Superior temporal gyrus (tissue), 1 donor: ENCODE measurements at regions not wholly inside any gene's neighbourhood (a gene's known extent, or its start where the extent isn't known, plus 50 kb on each side); places are given as distances from the start of the nearest gene placed in this dataset.

Source experiments
- DNase-seq: peaks from one replicate; pipeline ENCODE4 v3.0.0-alpha.2; 2016; ENCODE audit errors: extremely low spot score

DNA sequence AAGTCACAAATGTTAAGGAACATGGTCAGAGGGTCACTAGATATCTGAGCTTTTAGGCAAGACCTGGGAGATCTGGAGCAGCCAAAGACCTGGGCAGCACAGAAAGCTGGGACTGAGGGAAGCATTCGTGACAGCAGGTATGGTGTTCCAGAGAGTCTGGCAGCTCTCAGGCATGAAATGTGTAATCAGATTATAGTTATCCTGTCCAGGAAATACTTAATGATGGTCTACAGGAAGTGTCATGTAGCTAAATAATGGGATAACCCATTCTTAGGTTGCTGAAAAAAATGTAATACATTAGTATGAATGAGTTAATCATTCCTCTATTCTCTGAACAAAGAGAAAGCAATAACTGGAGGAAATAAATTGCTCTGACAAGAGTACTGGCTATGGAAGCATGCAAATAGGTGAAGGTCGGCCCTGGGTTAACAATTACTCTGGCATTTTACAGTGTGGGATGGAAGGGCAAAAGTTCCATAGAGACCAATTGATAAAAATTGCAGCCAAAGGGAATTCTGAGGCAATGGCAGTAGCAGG, 740.5 kb downstream of the CBLN4 start:
- DNase-seq = no peak

GRCh38 chr20:55258559-55258958, 746.8 kb downstream of the CBLN4 start:
- DNase-seq = no peak

- DNase-seq = no peak
Measured at GRCh38 chr20:55255016-55255415, 750.3 kb downstream of the CBLN4 start.

DNA sequence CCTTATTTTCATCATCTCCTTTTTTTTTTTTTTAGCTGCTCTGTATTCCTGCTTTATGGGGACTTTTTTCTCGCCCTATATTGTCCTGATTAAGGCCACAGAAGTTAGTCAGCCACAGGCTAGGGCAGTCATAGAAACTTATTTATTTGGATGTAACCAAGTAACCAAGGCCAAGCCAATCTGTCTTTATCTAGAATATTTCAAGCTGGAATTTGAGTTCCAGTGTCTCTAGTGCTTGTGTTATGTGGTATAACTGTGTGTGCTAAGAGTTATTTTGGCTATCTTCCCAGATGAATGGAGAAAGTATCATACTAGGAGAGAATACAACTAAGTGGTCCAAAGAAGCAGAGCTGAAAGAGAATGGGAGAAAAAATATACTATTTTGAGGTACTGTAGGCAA, 751.5 kb downstream of the CBLN4 start:
- DNase-seq = no peak

- no peak for DNase-seq
Measured at GRCh38 chr20:55252521-55252920, 752.8 kb downstream of the CBLN4 start.

GRCh38 chr20:55251170-55251569, 754.1 kb downstream of the CBLN4 start:
- DNase-seq = no peak

DNA sequence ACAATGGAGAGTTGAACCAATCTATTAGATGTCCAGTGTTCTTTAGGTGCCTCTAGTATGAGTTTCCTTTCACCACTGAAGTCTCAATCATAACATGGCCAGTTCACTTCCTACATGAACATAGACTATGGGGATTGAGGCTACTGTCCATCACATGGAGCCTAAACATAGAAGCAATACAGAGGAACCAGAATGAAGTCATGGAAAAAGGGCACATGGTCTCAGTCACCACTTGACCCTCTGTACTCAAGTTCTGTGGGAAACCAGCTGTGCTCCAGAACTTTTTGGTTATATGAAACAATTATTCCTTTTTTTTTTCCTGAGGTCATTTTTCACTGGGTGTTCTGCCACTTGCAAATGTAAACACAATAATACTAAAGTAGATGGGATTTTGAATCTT, 762.5 kb downstream of the CBLN4 start:
- DNase-seq = no peak

- DNase-seq = no peak
Measured at GRCh38 chr20:55239269-55239668, 763.9 kb downstream of the DOK5 start.

- DNase-seq = no peak
Measured at GRCh38 chr20:55232647-55233046, 757.3 kb downstream of the DOK5 start.

- DNase-seq = no peak
Measured at GRCh38 chr20:55229451-55229850, 754.1 kb downstream of the DOK5 start.

DNA sequence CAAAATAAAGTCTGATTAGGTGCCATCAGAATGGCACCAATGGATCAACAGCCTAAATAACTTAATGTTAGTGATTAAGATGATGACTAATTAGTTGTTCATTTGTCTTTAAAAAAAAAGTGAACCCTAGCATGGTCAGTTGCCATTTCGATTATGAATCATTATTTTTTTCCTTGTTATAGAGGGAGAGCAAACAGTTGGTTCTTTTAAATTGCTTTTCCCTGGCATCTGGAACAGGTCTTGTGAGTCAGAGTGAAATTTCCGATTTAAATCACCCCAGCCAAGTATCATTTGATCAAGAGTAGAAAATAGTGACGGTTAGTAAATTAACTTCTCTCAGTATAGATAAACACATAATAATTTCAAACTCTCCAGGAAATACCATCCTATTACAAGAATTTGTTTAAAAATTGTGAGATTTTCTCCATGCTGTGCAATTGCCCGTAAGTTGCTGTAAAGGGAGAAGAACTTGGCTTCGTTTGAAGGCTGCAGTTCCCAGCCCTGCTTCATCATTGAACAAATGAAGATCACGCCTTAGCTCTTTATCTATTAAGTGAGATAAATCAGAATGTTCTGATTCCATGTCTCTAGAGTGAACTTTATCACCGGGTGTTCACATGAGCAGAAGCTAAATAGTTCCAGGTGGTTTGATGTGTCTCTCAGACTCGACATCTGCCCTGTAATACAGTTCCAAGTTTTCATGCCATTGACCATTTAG, 741.3 kb downstream of the DOK5 start:
- DNase-seq = no peak

- no peak for DNase-seq
Measured at GRCh38 chr20:55213653-55214052, 738.3 kb downstream of the DOK5 start.

DNA sequence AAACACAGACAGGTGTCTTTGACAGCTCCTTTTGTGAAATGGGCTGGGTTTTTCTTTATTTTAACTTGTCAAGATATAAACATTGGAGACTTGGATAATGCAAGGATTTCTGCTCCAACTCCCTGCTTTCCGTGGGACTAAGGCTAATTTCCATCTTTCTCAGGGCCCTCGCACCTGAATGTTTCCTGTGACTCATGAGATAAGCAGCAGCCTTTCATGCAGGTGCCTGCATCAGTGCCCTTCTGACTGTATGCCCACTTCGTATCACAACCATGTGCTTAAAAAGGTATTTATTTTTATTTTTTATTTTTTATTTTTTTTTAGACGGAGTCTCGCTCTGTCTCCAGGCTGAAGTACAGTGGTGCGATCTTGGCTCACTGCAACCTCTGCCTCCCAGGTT, 736.1 kb downstream of the DOK5 start:
- DNase-seq = no peak

GRCh38 chr20:55205665-55206064, 730.3 kb downstream of the DOK5 start:
- DNase-seq = no peak

- no peak for DNase-seq
Measured at GRCh38 chr20:55200317-55200716, 724.9 kb downstream of the DOK5 start.

DNA sequence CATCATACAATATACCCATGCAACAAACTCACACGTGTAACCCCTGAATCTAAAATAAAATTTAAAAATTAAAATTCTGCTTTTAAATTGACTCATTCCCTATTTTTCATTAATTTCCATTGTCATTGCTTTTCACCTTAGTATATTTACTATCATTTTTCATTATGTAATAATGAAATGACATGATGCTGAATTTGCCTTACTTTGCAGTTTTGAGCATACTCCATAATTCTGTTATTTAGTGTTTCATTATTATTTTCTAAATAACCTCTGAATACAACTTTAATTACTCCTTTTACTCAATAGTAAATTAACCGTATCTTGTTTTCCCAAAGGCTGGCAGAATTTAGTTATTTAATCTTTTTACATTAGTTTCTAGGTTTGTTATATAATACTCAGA, 719.6 kb downstream of the DOK5 start:
- no peak for DNase-seq

GRCh38 chr20:55186228-55186627, 710.8 kb downstream of the DOK5 start:
- DNase-seq = no peak

DNA sequence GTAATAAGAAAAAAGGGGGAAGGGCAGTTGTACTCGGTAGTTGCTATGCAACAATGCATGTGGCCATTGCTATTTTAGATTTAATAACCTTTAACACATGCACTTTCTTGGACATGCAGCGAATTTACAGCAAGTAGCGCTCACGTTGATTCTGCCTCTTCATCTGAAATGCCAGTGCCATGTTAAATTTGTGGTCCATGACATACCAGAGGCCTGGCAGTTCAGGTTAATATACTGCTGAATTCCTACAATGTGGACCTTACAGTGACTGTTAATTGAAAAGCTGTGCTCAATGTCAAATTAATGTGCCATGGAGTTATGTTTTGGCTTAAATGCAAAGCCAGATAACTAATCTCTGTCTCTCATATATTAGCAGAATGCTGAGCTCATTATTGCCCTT, 699.7 kb downstream of the DOK5 start:
- no peak for DNase-seq

DNA sequence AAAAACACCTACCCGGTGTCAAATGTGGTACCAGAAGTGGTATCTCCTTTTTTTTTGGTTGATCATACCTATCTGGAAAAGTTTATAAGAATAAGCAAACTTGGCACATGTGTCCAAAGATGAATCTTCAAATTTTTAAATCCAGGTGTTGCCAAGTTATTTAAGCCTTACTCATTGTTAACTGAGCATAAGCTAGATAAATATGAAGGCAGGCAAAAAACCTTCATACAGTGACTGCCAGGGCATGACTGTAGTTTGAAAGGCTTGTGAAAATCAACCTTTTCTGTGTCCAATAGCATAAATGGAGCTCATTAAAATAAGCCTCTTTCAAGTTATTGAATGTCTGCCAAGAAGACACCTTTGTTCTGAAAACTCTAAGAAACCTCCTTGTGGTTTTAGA, 699.2 kb downstream of the DOK5 start:
- no peak for DNase-seq

GRCh38 chr20:55174172-55174571, 698.8 kb downstream of the DOK5 start:
- DNase-seq = no peak

DNA sequence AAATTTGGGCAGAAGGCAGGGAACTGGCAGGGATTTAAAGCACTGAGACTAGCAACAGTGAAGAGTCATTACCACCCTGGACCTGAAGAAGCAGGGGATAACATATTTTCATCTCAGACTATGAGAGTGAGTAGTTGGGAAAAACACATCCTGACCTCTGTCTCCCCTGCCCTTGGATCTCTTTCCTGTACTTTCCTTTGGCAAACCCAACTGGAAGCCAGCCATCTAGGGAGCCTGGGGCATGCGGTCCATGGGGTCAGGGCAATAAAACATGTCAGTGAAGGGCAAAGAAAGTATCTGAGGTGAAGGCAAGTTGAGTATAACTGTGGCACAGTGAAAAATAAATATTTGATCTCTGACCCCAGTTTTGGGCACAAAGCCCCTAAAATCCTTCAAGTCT, 698.2 kb downstream of the DOK5 start:
- DNase-seq = no peak

DNA sequence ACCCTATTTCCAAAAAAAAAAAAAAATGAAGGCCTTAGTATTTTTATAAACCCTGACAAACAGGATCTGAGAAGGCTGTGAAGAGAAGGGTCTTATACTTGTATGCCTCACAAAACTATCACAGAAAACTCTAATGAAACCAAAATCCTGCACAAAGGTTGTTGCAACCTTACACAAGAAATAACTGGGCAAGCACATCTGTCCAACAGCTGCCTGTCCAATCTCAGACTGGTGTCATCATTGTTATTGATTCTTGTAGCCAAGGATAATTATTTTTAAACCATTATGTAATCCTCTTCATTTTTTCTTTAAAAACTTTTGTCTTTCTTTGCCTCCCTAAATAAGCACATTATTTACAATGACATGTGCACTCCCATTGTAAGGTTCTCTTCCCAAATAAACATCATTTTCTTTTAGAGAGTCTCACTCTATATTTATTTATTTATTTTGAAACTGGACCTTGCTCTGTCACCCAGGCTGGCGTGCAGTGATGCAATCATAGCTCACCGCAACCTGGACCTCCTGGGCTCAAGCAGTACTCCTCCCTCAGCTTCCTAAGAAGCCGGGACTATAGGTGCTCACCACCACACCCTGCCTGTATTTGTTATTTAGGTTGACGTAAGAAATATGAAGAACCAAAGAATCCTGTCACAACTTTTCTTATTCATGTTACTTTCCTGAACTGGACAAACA, 697.1 kb downstream of the DOK5 start:
- DNase-seq = no peak

DNA sequence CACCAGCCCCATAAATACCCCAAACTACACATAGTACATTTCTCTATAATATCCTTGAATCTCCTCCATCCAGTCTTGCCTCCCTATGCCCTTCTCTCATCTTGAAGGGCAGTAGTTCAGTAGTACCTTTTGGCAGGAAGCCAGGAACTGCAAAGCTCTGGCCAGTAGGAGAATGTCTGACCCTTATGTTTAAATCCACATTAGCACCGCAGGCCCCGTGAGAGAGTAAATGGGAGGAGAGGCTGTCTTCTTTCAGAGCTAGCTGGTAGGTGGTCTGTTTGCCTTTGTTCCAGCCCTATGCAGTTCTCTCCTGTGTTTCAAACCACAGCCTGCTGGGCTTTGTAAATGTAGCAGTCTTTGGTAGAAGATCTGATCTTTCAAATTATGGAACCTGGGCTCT, 690.7 kb downstream of the DOK5 start:
- no peak for DNase-seq
